Activated CD4-positive, alpha-beta T cell treated with anti-CD3 and anti-CD28 coated beads for 1 hour (primary cell): ENCODE measurements at regions not wholly inside any gene's neighbourhood (a gene's known extent, or its start where the extent isn't known, plus 50 kb on each side); places are given as distances from the start of the nearest gene placed in this dataset.
"Not testable (repeated sequence)": the region's sequence is repeated elsewhere in the genome, so short reads cannot be mapped to it uniquely, and the experiment has no call there.

Experiments used
- DNase-seq: peaks from one replicate; pipeline ENCODE4 v3.0.0-alpha.2; 2020

GRCh38 chr5:130808691-130809090 is 356.4 kb downstream of the HINT1 start:
- no peak for DNase-seq

GRCh38 chr5:130805648-130806047 is 359.4 kb downstream of the HINT1 start:
- DNase-seq = no peak

- no peak for DNase-seq
These were observed 360.0 kb downstream of the HINT1 start for GRCh38 chr5:130805036-130805435.

- no peak for DNase-seq
These were observed 363.1 kb downstream of the HINT1 start for GRCh38 chr5:130801963-130802362.

GRCh38 chr5:130799015-130799414 is 366.0 kb downstream of the HINT1 start:
- DNase-seq = no peak

DNA sequence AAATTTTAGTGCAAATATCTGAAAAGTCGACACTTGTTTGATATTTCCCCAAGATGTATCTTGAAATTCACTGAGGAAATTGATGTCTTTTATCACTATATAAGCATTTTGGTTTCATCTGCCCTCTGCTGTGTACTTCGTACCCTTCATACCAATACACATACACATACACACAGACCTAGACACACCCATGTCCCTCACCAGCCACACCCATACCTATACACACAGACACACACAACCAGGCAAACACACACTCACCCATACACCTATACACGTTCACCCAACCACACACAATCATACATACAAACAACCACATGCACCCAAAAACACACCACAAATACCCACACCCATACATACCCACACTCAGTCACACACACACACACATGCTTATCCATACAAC is 367.8 kb downstream of the HINT1 start:
- no peak for DNase-seq

GRCh38 chr5:130796902-130797301 is 368.2 kb downstream of the HINT1 start:
- no peak for DNase-seq

DNA sequence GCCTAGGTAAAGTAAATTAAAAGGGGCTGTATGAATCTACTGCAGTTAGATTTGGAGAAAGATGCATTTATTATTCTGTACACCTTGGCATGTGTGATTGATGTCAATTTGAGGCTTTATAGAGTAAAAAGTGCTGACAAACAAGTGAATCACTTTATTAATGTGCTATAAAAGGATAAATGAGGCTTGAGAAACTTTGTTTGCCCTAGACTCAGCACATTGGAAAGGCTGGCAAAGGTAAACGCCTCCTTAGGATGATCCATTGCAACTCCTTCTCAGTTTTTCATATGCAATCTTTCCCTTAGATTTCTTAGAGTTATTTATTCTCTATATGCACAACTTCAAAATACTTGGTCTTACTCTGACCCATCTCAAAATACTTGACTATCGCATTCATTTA is 369.0 kb downstream of the HINT1 start:
- no peak for DNase-seq

DNA sequence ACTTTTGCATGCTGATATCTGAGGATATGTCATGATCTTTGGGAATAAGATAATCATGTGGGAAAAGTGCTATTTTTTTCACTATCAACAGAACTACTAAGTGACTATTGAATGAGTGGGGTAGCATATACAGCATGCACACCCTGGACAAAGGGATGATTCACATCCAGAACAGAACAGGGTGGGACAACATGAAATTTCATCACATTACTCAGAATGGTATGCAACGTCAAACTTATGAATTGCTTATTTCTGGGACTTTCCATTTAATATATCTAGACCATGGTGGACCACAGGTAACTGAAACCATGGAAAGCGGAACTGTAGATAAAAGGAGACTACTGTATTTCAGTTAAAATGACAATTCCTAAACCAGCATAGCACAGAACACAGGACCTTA is 370.0 kb downstream of the HINT1 start:
- no peak for DNase-seq

- no peak for DNase-seq
These were observed 387.3 kb downstream of the HINT1 start for GRCh38 chr5:130777794-130778193.

GRCh38 chr5:130773813-130774212 is 391.2 kb downstream of the HINT1 start:
- DNase-seq = no peak

- DNase-seq = no peak
These were observed 403.0 kb downstream of the HINT1 start for GRCh38 chr5:130762031-130762430.

GRCh38 chr5:130759061-130759460 is 406.0 kb downstream of the HINT1 start:
- no peak for DNase-seq

- no peak for DNase-seq
These were observed 417.5 kb downstream of the HINT1 start for GRCh38 chr5:130747556-130747955.

DNA sequence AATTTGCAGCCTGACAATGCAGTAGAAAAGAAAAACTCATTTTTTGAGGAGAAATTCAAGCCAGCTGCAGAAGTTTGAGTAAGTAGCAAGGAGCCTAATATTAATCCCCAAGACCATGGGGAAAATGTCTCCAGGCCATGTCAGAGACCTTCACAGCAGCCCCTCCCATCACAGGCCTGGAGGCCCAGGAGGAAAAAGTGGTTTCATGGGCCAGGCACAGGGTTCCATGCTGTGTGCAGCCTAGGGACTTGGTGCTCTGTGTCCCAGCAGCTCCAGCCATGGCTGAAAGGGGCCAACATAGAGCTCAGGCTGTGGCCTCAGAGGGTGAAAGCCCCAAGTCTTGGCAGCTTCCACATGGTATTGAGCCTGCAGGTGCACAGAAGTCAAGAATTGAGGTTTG is 418.4 kb downstream of the HINT1 start:
- not testable (repeated sequence) for DNase-seq

DNA sequence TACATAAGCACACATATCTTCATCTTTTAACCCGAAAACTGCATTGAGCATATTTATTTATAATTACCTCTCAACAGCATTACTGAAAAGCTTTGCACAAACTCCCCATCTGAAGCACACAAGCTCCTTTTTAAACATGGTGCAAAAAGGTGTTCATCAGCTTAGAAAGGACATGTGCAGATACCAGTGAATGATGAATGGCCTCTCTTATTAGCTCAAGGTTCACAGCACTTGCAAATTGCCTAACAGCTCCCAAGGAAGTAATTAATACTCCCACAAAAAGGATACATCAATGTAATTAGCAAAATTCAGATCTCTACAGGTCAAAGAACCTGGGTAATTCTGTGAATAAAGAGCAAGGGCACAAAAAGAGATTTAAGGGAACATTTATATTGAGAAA is 422.0 kb downstream of the HINT1 start:
- DNase-seq = no peak

- no peak for DNase-seq
These were observed 424.9 kb downstream of the HINT1 start for GRCh38 chr5:130740047-130740569.

GRCh38 chr5:130731839-130732238 is 433.2 kb downstream of the HINT1 start:
- no peak for DNase-seq

DNA sequence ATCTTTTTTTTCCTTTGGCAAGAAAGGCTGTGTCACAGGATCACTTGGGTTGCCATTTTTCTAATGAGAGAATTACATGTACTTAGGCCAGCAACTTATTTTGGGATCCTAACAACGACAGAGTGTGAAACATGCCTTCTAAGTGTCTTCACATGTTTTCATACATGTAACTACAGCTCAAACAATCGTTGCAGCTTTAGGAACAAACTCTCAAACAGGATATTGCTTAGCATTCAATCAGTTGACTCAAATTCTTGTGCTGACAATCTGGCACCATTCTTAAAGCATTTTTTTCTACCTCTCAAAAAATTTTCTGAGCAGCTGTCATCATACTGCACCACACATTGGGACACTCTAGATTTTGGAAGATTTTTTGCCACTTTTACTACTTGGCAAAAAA is 435.5 kb downstream of the HINT1 start:
- no peak for DNase-seq

GRCh38 chr5:130727830-130728229 is 437.2 kb downstream of the HINT1 start:
- no peak for DNase-seq

- no peak for DNase-seq
These were observed 440.4 kb downstream of the HINT1 start for GRCh38 chr5:130724658-130725057.

DNA sequence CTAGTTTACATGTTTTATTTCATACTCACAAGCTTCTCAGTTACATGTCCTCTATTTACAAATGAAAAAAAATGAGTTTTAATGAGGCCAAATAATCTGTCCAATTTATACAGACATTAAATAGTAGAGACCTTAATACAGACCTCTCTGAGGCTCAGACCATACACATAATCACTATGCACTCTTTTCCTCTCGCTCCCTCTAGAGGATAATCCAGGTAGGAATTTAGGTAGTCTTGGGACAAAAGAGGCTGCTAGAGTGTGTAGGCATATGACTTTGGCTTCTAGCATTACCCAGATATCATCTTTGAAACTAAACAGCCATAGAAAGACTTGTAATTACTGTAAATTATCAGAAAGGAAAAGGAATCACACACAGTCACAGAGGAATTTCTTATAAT is 444.7 kb downstream of the HINT1 start:
- DNase-seq = no peak

DNA sequence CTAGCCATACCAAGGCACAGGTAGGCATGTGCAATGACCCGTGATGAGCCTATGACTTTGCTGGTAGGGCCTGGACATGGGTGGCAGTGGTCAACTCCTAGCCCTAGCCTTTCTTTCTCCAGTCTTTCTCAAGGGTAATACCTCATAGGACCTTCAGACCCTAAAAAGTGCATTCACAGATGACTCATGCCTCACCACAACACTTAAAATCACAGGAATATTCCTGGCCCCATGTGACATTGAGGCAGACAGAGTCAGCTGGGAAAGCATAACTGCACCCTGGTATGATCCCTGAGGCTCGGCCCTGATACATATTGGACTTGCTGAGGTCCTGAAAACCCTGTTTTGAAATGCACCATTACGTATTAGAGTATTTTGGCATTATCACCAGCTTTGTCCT is 449.5 kb downstream of the HINT1 start:
- DNase-seq = no peak

DNA sequence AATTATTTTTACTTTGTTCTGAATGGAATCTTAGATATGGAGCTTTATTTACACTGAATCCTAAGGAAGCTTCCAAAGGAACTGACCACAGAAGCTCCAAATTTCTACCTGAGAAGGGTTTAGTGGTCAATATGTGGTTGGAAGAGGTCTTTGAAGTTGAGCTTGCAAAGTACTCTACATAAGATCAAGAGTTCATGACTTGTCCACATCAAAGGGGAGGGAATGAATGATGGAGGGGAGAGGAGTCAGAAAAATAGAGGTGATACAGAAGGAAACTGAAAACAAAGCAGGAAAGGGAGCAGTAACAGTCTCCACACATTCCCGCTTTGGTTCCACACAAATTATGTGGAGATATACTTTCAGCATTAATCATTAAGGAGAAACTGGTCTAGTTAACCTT is 450.9 kb downstream of the HINT1 start:
- DNase-seq = no peak

DNA sequence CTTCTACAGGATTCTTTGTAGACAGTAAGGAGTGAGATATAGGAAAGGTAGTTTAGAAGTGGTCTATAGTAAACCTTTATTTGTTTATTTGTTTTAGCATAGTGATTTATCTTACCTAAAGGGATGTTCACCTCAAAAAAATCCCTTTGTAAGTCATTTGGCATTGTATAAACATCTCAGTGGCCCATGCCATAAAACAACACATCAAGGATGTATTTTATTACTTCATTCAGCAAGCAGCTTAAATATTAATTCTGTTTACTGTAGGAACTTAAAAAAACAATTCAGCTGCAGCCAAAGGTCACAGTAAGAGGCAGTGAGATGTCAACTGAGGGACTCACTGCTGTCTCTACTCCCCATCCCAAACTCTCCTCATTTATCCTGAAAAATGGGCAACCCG is 452.7 kb downstream of the HINT1 start:
- DNase-seq = no peak

DNA sequence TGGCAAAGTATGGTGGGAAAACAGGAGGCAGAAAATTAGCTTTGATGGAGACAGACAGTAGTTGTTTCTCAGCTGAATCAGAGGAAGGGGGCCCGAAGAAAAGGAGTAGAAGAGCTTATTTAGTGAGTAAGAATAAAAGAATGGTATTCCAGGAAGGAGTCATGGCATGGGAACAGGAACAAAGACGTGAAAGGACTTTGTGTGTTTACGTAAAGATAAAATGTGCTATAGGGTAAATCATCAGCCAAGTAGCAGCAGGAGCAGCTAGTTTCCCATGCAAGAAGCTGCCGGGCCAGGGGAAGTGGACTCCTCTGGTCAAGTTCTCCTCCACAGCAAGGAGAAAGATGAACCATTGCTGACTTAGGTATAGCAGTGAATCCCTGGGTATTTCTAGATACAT is 454.5 kb downstream of the HINT1 start:
- DNase-seq = no peak
